Vagina (tissue), 2 donors: ENCODE measurements at regions not wholly inside any gene's neighbourhood (a gene's known extent, or its start where the extent isn't known, plus 50 kb on each side); places are given as distances from the start of the nearest gene placed in this dataset.

ENCODE experiments used
- DNase-seq, 2 donors: peaks; one replicate each; pipeline ENCODE4 v3.0.0-alpha.2; 2017; ENCODE audit errors: extremely low spot score in 2 of 2
- H3K27ac ChIP-seq: fragments of 200-600 bp; sonication (generic); one replicate; pipeline ENCODE4 v1.5.1; 2019
- H3K27me3 ChIP-seq: fragments of 200-600 bp; sonication (generic); one replicate; pipeline ENCODE4 v1.5.1; 2019
- H3K36me3 ChIP-seq, 2 donors: fragments of 200-600 bp; sonication (generic); one replicate each; pipeline ENCODE4 v1.5.1; 2017 to 2019
- H3K4me1 ChIP-seq: fragments of 200-600 bp; sonication (generic); one replicate; pipeline ENCODE4 v1.5.1; 2019
- H3K4me3 ChIP-seq, 2 donors: fragments of 200-600 bp; sonication (generic); 1 replicate in 1 of 2; 2 replicates in 1 of 2; pipeline ENCODE4 v1.5.1; 2016 to 2019
- H3K9me3 ChIP-seq: fragments of 200-600 bp; sonication (generic); one replicate; pipeline ENCODE4 v1.5.1; 2019
- CTCF ChIP-seq, 3 experiments: fragments of 450-650 bp in 2 of 3; fragments of 200-600 bp in 1 of 3; sonication (generic) in 1 of 3; IDR thresholded peaks; one replicate each; pipeline ENCODE4 v1.5.1; 2017 to 2019; ENCODE audit warnings: antibody characterized with exemption in 3 of 3, mild to moderate bottlenecking in 2 of 3, moderate library complexity in 2 of 3
- POLR2A ChIP-seq, 2 donors: fragments of 450-650 bp; IDR thresholded peaks; one replicate each; pipeline ENCODE4 v1.6.1; 2017; ENCODE audit warnings: antibody characterized with exemption in 2 of 2, mild to moderate bottlenecking in 2 of 2, moderate library complexity in 2 of 2
- POLR2AphosphoS5 ChIP-seq, 2 donors: sonication (generic); formaldehyde crosslinking; IDR thresholded peaks; one replicate each; pipeline ENCODE4 v1.9.0; 2017; ENCODE audit warnings: antibody characterized with exemption in 2 of 2, mild to moderate bottlenecking in 2 of 2, low read depth in 1 of 2; ENCODE audit not compliant: insufficient read depth in 1 of 2
- intact Hi-C: fragments of 100-400 bp; cut with DNase I; formaldehyde crosslinking; loops from one replicate; pipeline ENCODE4 v1.15.1; 2023

GRCh38 chr2:144686518-144687215, 166.7 kb upstream of the ZEB2 start:
- DNase-seq = no peak
- Histone ChIP-seq H3K4me1 (peaks cover 8% of the 10 kb centered on the region), H3K27ac (no peak overlapping the region), H3K4me3 (no peak overlapping the region), H3K36me3 (no peaks in the 10 kb centered on the region), H3K27me3 (no peaks in the 10 kb centered on the region), H3K9me3 (no peaks in the 10 kb centered on the region)
- TF ChIP-seq CTCF (IDR thresholded peaks at IDR 0.05) (no peak), POLR2AphosphoS5 (IDR thresholded peaks at IDR 0.05; ENCODE audit: insufficient read depth in 1 of 2, low read depth in 1 of 2) (no peak), POLR2A (IDR thresholded peaks at IDR 0.05) (no peak)
- intact Hi-C loops = no loop called here

GRCh38 chr2:144683966-144684365, 164.0 kb upstream of the ZEB2 start:
- intact Hi-C loops = no loop called here
- no peak for TF ChIP-seq CTCF (IDR thresholded peaks at IDR 0.05)
- Histone ChIP-seq H3K36me3 (no peaks in the 10 kb centered on the region), H3K27me3 (no peaks in the 10 kb centered on the region), H3K4me3 (no peak overlapping the region), H3K27ac (no peak overlapping the region), H3K9me3 (no peaks in the 10 kb centered on the region), H3K4me1 (peaks cover 8% of the 10 kb centered on the region)
- no peak for DNase-seq

- H3K4me1 ChIP-seq = peaks cover 8% of the 10 kb centered on the region
- intact Hi-C loops = no loop called here
- TF ChIP-seq POLR2A (IDR thresholded peaks at IDR 0.05) (no peak), CTCF (IDR thresholded peaks at IDR 0.05) (no peak), POLR2AphosphoS5 (IDR thresholded peaks at IDR 0.05; ENCODE audit: insufficient read depth in 1 of 2, low read depth in 1 of 2) (no peak)
- H3K4me3 ChIP-seq = no peak overlapping the region
- H3K36me3 ChIP-seq = no peaks in the 10 kb centered on the region
- H3K9me3 ChIP-seq = no peaks in the 10 kb centered on the region
- no peak overlapping the region for H3K27ac ChIP-seq
- H3K27me3 ChIP-seq = no peaks in the 10 kb centered on the region
- no peak for DNase-seq
Measured at GRCh38 chr2:144683107-144683753, 163.3 kb upstream of the ZEB2 start.

GRCh38 chr2:144682248-144682647, 162.3 kb upstream of the ZEB2 start:
- Histone ChIP-seq H3K27ac (no peak overlapping the region), H3K4me1 (peaks cover 8% of the 10 kb centered on the region), H3K27me3 (no peaks in the 10 kb centered on the region), H3K9me3 (no peaks in the 10 kb centered on the region), H3K4me3 (no peak overlapping the region), H3K36me3 (no peaks in the 10 kb centered on the region)
- TF ChIP-seq POLR2AphosphoS5 (IDR thresholded peaks at IDR 0.05; ENCODE audit: insufficient read depth in 1 of 2, low read depth in 1 of 2) (no peak), CTCF (IDR thresholded peaks at IDR 0.05) (no peak), POLR2A (IDR thresholded peaks at IDR 0.05) (no peak)
- DNase-seq = no peak
- intact Hi-C loops = no loop called here

- H3K9me3 ChIP-seq = no peaks in the 10 kb centered on the region
- H3K36me3 ChIP-seq = no peaks in the 10 kb centered on the region
- H3K27me3 ChIP-seq = no peaks in the 10 kb centered on the region
- no peak for DNase-seq
- intact Hi-C loops = no loop called here
- H3K4me3 ChIP-seq = no peak overlapping the region
- peaks cover 8% of the 10 kb centered on the region for H3K4me1 ChIP-seq
- H3K27ac ChIP-seq = no peak overlapping the region
- no peak for TF ChIP-seq POLR2A (IDR thresholded peaks at IDR 0.05)
- no peak for TF ChIP-seq CTCF (IDR thresholded peaks at IDR 0.05)
- TF ChIP-seq POLR2AphosphoS5 (IDR thresholded peaks at IDR 0.05; ENCODE audit: insufficient read depth in 1 of 2, low read depth in 1 of 2) = no peak
Measured at GRCh38 chr2:144681389-144681788, 161.5 kb upstream of the ZEB2 start.
